Inferior parietal cortex (tissue), 1 donor: ENCODE measurements at regions not wholly inside any gene's neighbourhood (a gene's known extent, or its start where the extent isn't known, plus 50 kb on each side); places are given as distances from the start of the nearest gene placed in this dataset.

Experiments
- DNase-seq: peaks from one replicate; pipeline ENCODE4 v3.0.0-alpha.2; 2016; ENCODE audit errors: extremely low spot score

- DNase-seq = no peak
Observed at GRCh38 chrX:150164971-150165600, 198.0 kb upstream of the MAMLD1 start.

- DNase-seq = no peak
Observed at GRCh38 chrX:150165776-150166610, 197.1 kb upstream of the MAMLD1 start.

DNA sequence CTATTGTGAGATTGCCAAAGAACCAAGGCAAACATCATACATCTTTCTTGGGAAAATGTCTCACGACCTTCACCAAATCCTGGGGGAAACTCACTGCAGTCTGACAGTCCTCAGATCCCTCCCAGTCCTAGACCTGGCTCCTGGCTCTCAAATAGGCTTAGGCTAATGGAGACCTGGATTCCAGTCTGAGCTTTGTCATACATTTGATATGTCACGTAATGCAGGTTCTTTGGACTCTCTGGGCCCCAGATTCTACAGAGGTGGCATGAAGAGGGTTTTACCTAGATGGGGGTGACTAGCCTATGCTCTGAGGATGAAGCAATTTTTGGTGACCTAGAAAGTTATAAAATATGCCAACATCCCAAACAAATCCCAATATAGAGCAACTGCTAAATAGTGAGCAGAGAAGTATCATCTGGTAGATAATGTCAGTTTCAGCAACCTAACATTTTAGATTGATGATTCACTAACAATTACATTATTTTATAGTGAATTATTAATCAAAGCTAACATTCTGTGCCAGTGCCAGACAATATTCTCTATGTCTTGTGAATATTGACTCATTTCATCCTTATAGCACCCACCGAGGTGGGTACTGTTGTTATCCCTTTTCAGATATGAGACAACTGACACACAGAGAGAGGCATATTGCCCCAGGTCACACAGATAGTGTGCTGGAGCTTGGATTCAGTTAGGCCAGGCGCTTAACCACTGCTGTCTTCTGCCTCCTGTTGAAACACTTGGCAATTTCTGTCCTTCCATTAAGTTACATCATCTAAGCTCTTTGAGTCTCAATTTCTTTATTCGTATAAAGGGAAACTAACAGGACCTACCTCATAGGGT lies 195.4 kb upstream of the MAMLD1 start:
- no peak for DNase-seq

- DNase-seq = no peak
Observed at GRCh38 chrX:150182161-150182560, 181.0 kb upstream of the MAMLD1 start.

GRCh38 chrX:150184491-150184890 lies 178.6 kb upstream of the MAMLD1 start:
- DNase-seq = no peak

GRCh38 chrX:150185766-150186165 lies 177.4 kb upstream of the MAMLD1 start:
- DNase-seq = no peak

DNA sequence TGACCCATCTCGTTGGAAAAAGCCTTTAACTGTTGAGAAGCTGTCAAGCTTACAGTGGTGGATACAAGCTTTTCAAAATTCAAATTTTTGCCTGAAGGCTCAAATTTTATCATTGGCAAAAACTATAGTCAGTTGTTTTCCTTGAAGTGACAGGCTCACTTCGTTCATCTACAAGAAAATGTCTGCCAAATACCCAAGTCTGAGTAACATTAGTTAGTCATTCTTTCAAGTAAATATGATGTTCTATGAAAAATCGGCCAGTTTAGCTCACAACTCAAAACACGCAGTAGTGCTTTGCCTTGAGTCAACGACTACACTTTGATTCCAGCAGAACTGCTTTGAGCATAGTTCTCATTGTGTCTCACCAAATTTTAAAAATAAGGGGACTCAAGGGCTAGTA lies 170.3 kb upstream of the MAMLD1 start:
- no peak for DNase-seq

DNA sequence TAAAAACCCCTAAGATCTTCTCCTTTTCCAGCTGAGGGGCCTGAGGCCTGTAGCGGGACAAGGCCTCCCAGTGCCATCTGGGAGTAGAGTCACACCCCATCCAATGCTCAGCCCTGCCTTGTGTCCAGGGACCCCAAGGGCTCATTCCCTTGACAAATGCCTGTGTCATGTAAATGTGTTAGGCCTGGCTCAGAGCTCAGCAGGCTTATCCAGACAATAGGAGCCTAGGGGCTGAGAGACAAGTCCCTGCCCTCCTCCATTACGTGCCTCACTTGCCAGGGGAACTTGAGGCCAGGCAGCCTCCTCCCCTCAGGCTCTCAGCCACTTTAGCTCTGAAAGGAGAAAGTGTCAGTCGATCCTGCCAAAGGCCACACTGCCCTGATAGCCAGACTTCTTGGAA lies 166.8 kb upstream of the MAMLD1 start:
- no peak for DNase-seq

- no peak for DNase-seq
Observed at GRCh38 chrX:150197388-150197787, 165.7 kb upstream of the MAMLD1 start.

GRCh38 chrX:150198776-150199175 lies 164.3 kb upstream of the MAMLD1 start:
- DNase-seq = no peak

- no peak for DNase-seq
Observed at GRCh38 chrX:150199181-150199580, 163.9 kb upstream of the MAMLD1 start.

GRCh38 chrX:150199803-150200202 lies 163.3 kb upstream of the MAMLD1 start:
- DNase-seq = no peak

DNA sequence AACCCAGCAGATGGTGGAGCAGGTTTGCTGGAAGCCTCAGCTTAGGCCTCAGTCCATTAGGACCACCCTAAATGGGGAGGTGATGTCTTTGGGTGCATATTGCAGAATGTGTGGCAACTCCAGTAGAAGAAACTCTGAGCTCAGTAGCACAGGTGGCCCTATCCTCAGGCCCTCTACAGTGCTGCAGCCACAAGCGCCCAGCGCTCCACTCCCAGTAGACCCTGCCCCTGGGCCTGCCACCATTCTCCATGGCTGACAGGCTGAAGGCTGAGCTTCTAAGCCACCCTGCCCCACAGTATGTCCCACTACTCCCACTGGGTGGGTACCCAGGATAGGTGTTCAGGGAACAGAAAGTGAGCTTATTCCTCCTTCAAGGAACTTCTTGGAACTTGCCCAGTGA lies 162.8 kb upstream of the MAMLD1 start:
- no peak for DNase-seq

DNA sequence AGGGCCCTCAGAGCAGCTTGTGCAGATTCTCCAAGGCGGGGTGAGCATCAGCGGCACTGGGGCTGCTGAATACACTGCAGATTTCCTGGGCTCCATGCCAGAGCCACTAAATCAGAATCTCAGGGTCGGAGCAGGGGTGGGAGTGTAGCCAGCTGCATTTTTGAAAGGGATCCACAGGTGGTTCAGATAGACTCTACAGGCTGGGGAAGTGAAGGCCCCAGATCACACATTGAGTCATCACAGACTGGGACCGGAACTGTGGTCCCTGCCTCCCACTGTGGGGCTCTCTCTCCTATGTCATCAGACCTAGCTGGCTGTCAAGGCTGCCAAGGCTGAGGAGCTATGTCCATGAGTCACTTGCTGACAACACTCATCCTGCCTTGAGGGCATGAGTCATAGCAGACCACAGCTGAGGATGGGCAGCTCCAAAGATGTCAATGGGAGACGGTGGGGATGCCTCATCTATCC lies 162.3 kb upstream of the MAMLD1 start:
- DNase-seq = no peak

DNA sequence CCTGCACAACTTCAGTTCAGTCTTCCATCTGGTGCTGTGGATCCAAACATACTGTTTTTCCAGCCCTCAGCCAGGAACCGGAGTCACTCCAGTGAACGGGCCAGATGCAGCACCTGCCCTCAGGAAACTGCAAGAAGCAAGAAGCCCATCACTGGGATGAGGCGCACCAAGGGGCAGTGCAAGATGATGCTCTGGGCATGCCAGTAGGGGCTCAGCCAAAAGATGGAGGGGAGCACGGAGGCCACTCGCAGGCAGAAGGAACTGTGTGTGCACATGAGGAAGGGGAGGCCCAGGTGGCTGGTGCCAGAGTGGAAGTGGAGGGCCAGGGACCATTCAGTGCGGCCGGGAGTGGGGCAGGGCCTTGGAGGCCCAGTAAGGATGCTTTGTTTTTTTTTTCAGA lies 161.7 kb upstream of the MAMLD1 start:
- no peak for DNase-seq

DNA sequence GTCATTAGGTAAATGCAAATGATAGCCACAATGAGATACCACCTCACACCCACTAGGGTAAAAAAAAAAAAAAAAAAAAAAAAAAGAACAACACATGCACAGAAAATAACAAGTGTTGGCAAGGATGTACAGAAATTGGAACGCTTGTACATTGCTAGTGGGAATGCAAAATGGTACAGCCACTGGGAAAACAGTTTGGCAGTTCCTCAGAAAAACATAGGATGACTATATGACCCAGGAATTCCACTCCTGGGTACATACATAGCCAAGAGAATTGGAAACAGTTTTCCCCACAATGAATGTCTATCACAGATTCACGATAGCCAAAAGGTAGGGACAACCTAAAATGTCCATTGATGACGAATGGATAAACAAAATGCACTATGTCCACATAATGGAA lies 161.3 kb upstream of the MAMLD1 start:
- DNase-seq = no peak

GRCh38 chrX:150202641-150203247 lies 160.4 kb upstream of the MAMLD1 start:
- no peak for DNase-seq

DNA sequence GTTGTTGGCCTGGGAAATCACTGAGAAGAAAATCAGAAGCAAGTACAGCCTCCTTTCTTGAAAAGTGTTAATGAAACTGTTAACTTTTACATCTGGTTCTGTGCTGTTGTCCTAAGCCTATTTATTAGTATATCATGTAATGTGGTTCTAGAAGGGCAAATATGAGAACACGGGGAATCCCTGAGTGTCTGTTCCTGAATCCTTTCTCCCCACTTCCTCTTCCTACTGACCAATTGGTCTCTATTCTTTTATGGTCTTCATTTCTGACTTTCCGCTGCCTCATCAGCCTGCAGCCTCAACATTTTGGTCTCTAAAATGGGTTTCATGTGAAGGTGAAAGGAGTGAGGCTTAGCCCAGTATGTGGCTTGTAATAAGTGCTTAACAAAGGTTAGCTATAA lies 159.9 kb upstream of the MAMLD1 start:
- no peak for DNase-seq

DNA sequence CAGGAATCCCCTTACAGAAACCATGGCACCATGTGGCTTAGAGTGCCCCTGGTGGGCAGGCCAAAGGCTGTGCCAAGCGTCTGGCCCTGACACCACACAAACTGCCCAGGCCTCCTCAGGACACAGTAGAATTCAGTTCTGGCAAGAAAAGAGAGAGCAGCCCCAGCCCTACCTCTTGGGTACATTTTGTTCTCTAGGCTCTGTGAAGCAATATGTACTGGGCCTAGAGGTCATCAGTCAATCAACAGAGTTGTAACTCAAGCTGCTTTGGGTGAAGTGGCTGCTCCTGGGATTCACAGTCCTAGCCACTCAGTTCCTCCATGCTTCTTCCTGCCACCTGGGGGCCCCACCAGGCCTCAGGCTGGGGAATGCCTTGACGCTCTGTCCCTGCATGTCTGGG lies 158.1 kb upstream of the MAMLD1 start:
- no peak for DNase-seq

DNA sequence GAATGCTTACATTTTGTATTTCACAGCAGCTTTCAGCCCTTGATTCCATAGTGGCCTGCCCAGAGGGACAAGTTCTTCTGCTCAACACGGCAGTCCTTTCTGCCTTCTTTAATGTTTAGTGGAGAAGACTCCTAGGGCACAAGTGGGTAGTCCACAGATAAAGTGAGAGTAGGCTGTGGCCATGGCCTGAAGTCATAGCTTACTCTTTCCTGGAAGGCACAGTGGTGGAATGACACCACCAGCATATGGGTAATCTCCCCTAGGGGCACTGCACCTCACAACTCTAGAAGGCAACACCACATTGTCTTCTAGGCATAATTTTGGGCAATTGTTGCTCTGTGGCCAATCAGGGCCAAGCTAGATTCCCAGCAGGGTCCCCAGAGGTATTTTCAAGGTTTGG lies 155.4 kb upstream of the MAMLD1 start:
- DNase-seq = no peak

DNA sequence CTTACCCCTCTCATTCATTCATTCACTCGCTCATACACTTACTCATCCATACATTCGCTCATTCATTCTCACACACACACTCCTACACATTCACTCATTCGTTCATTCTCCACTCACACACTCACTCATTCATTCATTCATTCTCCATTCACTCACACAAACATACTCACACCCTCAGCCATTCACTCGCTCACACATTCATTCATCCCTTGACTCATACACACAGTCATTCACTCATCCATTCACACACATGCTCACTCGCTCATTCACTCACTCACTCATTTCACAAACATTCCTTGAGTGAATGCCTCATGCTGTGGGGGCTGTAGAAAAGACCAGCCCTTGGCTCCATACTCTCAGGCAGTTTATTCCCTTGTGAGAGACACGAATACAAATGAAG lies 151.1 kb upstream of the MAMLD1 start:
- no peak for DNase-seq
